Kidney (tissue), 13 donors: ENCODE measurements at regions not wholly inside any gene's neighbourhood (a gene's known extent, or its start where the extent isn't known, plus 50 kb on each side); places are given as distances from the start of the nearest gene placed in this dataset.

Source experiments
- DNase-seq, 5 donors: peaks; one replicate each; pipeline ENCODE4 v3.0.0-alpha.2; 2013 to 2020
- FAIRE-seq: peaks from 2 replicates; lab custom pipeline; 2012; peaks lifted over from hg19 to GRCh38; lab: Jason Lieb, UNC
- H3K27ac ChIP-seq, 2 donors: one replicate each; pipeline ENCODE4 v1.7.0; 2013; ENCODE audit warnings: low read depth in 2 of 2, low read length in 2 of 2, inconsistent platforms in 1 of 2
- H3K27me3 ChIP-seq: one replicate; pipeline ENCODE4 v1.7.1; 2013; ENCODE audit warnings: low read length, inconsistent platforms; ENCODE audit not compliant: control insufficient read depth, insufficient read depth
- H3K36me3 ChIP-seq, 3 donors: one replicate each; pipeline versions ENCODE4 v1.7.0 to v1.7.1; 2013; ENCODE audit warnings: low read length in 3 of 3, control low read depth in 1 of 3, inconsistent platforms in 1 of 3; ENCODE audit not compliant: insufficient read depth in 3 of 3, control insufficient read depth in 2 of 3
- H3K4me1 ChIP-seq, 3 donors: one replicate each; pipeline versions ENCODE4 v1.7.0 to v1.7.1; 2013; ENCODE audit warnings: low read length in 3 of 3, inconsistent platforms in 1 of 3, low read depth in 1 of 3; ENCODE audit not compliant: control insufficient read depth in 2 of 3, insufficient read depth in 2 of 3
- H3K4me3 ChIP-seq, 3 donors: one replicate each; pipeline versions ENCODE4 v1.7.0 to v1.8.1; 2013; ENCODE audit warnings: low read length in 3 of 3, control low read depth in 1 of 3, inconsistent platforms in 1 of 3
- H3K9ac ChIP-seq, 3 donors: one replicate each; pipeline versions ENCODE4 v1.7.0 to v1.7.1; 2013; ENCODE audit warnings: low read length in 3 of 3, control low read depth in 1 of 3, inconsistent platforms in 1 of 3
- H3K9me3 ChIP-seq, 3 donors: one replicate each; pipeline versions ENCODE4 v1.7.0 to v1.7.1; 2013; ENCODE audit warnings: low read length in 3 of 3, control low read depth in 1 of 3, inconsistent platforms in 1 of 3; ENCODE audit not compliant: control insufficient read depth in 2 of 3, insufficient read depth in 1 of 3
- CTCF ChIP-seq: IDR thresholded peaks from 3 replicates; pipeline ENCODE4 v1.5.1; 2012; ENCODE audit warnings: mild to moderate bottlenecking, moderate library complexity, borderline replicate concordance; ENCODE audit not compliant: insufficient read depth; ENCODE audit errors: extremely low read depth
- intact Hi-C: fragments of 100-400 bp; cut with DNase I; formaldehyde crosslinking; loops from one replicate; pipeline ENCODE4 v1.11.1; 2022
- donor health status: control.
- donor health status: control.
- donor health status: control.
- donor health status: control.
- donor health status: control.
- donor health status: DM: yes; HTN: yes; CAD: no.
- donor health status: Normal renal cell carcinoma (clear cell type).

GRCh38 chr10:3531670-3532069 lies 253.3 kb downstream of the KLF6 start:
- H3K9ac ChIP-seq: no peak overlapping the region
- FAIRE-seq: no peak
- H3K4me1 ChIP-seq: peaks cover 0 to 2% (median 0%) of the 10 kb centered on the region in 3 donors
- no peaks in the 10 kb centered on the region for H3K36me3 ChIP-seq
- no peak overlapping the region for H3K27ac ChIP-seq
- H3K27me3 ChIP-seq: no peaks in the 10 kb centered on the region
- TF ChIP-seq CTCF: no peak
- no peak overlapping the region for H3K4me3 ChIP-seq
- intact Hi-C loops: no loop called here
- no peaks in the 10 kb centered on the region for H3K9me3 ChIP-seq
- no peak for DNase-seq

DNA sequence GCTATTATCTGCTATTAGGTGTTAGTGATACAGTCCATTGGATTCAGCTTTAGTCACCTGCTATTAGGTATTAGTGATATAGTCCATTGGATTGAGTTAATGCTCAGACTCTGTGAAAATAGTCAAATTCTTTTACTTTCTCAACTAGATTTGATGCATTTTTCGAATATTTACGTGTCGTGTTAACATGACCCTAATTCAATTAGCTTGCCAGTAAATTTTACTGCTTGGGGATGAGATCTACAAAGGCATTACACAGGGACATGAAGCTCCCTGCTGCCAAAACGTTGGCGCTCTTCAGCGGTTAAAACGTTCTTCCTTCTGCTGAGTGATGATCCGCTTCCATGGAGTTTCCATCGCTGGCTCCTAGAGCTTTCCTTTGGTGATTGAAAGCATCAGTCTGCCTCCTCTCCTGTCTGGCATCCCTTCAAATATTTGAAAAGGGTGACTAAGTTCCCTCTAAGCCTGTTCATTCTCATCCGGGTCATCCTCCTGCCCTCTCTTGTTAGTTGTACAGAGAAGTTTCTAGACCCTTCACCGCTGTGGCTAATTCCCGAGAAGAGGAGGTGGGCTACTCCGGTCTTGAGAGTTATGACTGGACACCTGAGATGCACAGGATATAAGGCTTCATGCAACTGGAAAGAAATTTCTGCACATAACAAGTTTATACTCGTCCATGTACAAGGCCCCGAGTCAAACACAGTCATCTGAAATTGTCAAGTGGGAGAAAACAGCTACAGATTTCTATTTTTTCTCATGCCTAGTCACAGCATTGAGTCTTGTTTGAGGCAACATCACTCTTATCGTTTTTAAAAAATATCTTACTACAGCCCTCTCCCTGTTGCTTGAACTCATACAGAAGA lies 254.0 kb downstream of the KLF6 start:
- no peaks in the 10 kb centered on the region for H3K9me3 ChIP-seq
- H3K36me3 ChIP-seq: no peaks in the 10 kb centered on the region
- peaks cover 0 to 2% (median 0%) of the 10 kb centered on the region in 3 donors for H3K4me1 ChIP-seq
- intact Hi-C loops: no loop called here
- FAIRE-seq (no peak), DNase-seq (no peak)
- no peak overlapping the region for H3K4me3 ChIP-seq
- H3K27me3 ChIP-seq: no peaks in the 10 kb centered on the region
- no peak overlapping the region for H3K27ac ChIP-seq
- no peak for TF ChIP-seq CTCF
- H3K9ac ChIP-seq: no peak overlapping the region

- TF ChIP-seq CTCF: no peak
- FAIRE-seq (no peak), DNase-seq (no peak)
- intact Hi-C loops: no loop called here
- Histone ChIP-seq H3K9ac (no peak overlapping the region), H3K4me1 (peaks cover 0 to 2% (median 0%) of the 10 kb centered on the region in 3 donors), H3K27ac (no peak overlapping the region), H3K27me3 (no peaks in the 10 kb centered on the region), H3K4me3 (no peak overlapping the region), H3K36me3 (no peaks in the 10 kb centered on the region), H3K9me3 (no peaks in the 10 kb centered on the region)
Observed at GRCh38 chr10:3530346-3530745, 254.7 kb downstream of the KLF6 start.
